ENCODE measurements at regions not wholly inside any gene's neighbourhood (a gene's known extent, or its start where the extent isn't known, plus 50 kb on each side); places are given as distances from the start of the nearest gene placed in this dataset.
"Not testable (repeated sequence)": the region's sequence is repeated elsewhere in the genome, so short reads cannot be mapped to it uniquely, and the experiment has no call there.

DNA sequence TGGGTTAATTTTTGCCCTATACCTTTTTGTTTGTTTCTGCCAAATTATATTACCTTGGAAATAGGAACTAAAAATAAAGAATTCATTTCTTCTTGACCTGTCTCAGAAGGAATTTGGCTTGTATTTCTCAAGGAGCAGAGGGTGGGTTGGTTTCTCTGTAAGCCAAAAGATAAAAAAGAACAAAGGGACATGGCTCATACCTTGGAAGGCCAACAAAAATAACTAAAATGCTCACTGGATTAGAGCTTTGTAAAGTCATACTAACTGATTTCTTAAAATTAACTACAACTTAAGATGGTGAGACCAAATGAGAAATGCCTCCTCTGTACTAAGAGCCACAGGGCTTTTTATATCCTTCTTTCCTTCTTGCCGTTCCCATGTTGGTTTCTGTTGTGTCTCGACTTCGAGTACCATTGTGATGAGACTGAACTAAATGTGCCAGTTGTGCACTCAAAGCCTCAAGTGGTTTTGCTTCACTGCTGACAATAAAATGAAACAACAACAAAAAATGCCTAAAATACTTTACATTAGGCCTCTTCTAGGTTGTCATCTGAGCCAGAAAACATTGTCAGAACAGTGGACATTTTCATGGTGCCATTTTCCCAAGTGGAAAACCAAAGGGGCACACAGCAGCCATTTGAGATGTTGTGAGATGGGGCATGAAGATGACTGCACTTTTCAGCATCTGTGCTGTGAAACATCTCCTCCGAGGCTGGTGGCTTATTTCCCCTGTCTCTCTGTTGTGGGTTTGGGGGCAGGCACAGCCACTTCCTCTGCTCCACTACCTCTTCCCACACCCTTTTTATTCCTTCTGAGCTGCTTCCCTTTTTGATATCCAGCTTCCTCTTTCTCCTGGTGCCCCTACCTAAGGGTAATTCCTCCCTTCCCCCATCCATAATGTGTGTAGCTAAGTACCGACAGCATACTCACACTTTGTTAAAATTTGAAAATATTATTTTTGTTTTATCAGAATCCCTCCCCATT, 51.8 kb upstream of the AGR3 start:
- DNase-seq (ENCODE audit: low read depth in 2 of 2), result no peak

- peak in 1 of 2 experiments; percentile 19 for DNase-seq (ENCODE audit: low read depth in 2 of 2)
These were observed 53.0 kb upstream of the AGR3 start for GRCh38 chr7:16934722-16935340.

DNA sequence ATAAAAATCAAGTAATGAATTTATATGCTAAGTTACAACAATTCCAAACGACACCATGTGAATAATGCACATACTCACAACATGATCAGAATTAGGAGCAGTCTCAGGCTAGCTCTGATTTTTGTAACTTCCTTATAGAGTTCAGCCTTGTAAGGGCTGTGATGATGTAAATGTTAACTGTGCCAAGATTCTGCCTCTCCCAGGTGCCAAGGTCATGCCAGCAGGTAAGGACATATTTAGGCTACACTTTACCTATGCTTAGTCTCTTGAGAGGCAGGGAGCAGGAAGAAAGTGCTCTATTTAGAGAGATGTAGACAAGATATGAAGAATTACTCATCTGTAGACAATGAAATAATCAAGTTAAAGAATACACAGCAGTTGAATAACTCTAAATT, 53.6 kb upstream of the AGR3 start:
- DNase-seq (ENCODE audit: low read depth in 2 of 2), result no peak

GRCh38 chr7:16936626-16937422, 55.0 kb upstream of the AGR3 start:
- DNase-seq (ENCODE audit: low read depth in 2 of 2), result no peak

- no peak for DNase-seq (ENCODE audit: low read depth in 2 of 2)
These were observed 57.4 kb upstream of the AGR3 start for GRCh38 chr7:16939161-16939560.

- DNase-seq (ENCODE audit: low read depth in 2 of 2), result no peak
These were observed 59.0 kb upstream of the AGR3 start for GRCh38 chr7:16940776-16941175.

DNA sequence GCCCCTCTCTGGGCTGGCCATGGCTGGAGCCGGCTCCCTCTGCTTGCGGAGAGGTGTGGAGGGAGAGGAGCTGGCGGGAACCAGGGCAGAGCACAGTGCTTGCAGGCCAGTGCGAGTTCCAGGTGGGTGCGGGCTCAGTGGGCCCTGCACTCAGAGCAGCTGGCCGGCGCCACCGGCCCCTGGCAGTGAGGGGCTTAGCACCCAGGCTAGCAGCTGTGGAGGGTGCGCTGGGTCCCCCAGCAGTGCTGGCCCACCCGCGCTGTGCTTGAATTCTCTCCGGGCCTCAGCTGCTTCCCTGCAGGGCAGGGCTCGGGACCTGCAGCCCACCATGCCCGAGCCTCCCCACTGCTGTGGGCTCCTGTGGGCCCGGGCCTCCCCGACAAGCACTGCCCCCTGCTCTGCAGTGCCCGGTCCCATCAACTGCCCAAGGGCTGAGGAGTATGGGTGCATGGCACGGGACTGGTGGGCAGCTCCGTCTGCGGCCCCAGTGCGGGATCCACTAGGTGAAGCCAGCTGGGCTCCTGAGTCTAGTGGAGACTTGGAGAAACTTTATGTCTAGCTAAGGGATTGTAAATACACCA, 61.2 kb upstream of the AGR3 start:
- DNase-seq (ENCODE audit: low read depth in 2 of 2), result no peak

DNA sequence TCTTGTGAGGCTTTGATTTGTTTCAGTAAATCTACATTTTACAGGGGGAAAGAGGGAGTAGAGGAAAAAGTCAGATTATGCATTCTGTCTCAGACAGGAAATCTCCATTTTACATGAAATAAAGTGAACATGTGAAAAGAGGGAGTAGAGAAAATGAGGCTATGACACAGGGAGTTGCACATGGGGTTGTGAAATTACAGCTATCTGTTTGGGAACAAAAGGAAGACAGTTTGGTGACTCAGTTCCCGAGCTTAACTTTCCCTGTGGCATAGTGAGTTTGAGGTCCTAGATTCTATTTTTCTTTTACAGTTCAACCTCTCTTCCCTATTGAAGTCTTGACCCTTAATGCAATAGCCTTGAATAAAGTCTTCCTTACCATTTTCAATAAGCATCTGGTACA, 63.2 kb upstream of the AGR3 start:
- no peak for DNase-seq (ENCODE audit: low read depth in 2 of 2)

GRCh38 chr7:16945372-16945771, 63.6 kb upstream of the AGR3 start:
- DNase-seq (ENCODE audit: low read depth in 2 of 2), result no peak

GRCh38 chr7:16948110-16948509, 66.3 kb upstream of the AGR3 start:
- not testable (repeated sequence) for DNase-seq (ENCODE audit: low read depth in 2 of 2)

DNA sequence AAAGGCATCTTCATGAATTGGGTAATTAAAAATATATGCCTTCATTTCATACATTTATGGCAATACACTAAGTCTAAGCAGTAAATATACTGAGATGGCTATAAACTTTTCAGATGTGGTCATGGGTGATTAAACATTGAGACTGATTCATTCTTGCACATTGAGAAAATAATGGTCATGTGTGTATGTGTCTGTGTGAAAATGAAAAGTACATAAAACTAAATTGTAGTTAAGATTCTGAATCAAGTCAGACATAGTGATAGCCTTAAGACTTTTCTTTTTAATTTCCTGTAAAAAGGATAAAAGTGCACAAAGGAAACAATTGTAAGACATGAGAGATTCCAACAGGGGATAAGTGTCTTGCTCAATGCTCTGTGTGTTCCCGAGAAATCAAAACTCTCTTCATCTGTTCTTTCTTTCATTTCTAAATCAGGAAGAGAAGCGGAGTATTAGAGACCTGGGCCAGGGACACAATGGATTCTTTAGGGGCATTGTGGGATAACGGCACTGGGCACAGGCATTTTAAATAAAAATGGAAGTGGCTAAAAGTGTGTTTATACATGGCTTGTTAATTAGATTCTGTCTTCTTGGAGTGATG, 69.8 kb upstream of the AGR3 start:
- no peak for DNase-seq (ENCODE audit: low read depth in 2 of 2)

DNA sequence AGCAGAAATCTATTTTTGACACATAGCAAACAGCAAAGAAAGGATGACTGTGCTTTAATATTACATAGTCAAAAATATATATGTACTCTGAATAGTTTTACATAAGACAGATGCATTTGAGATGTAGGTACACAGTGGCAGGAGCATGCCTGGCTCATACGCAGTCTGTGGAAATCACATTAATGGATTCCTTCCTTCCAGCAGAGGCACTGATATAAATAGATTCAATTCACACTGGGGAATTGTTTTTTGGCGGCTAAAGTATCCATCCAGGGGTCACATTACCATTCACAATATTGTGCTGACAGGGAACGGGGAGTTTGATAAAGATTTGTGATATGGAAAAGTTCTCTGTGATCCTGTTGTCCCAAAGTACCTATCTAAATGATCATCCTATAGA, 72.5 kb upstream of the AGR3 start:
- no peak for DNase-seq (ENCODE audit: low read depth in 2 of 2)

DNA sequence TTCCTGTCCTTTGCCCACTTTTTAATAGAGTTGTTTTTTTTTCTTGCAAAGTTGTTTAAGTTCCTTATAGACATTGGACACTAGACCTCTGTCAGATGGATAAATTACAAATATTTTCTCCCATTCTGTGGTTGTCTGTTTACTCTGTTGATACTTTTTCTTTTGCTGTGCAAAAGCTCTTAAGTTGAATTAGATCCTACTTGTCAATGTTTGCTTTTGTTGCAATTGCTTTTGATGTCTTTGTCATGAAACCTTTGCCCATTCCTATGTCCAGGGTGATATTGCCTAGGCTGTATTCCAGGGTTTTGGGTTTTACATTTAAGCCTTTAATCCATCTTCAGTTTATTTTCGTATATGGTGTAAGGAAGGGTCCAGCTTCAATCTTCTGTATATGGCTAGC, 76.9 kb upstream of the AGR3 start:
- no peak for DNase-seq (ENCODE audit: low read depth in 2 of 2)

GRCh38 chr7:16960337-16960965, 78.7 kb upstream of the AGR3 start:
- DNase-seq (ENCODE audit: low read depth in 2 of 2), result no peak

DNA sequence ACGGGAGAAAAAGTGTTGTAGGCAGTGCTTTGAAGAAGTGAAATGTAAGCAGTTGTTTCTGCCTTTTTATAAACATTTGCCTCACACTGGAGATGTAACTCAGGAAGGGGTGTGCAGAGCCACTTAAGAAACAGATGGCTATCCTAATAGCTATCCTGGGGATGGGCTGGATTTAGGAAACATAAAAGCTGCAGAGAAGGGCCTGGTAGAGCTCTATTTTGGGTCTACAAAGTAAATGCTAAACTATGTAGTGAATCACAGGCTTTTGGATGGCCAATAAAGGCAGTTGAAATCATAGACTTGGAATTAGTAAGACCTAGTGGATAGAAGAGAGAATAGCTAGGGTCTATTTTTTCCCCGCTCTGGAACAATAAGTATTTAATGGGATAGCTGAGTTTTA, 79.9 kb upstream of the AGR3 start:
- DNase-seq (ENCODE audit: low read depth in 2 of 2), result peak in 1 of 2 experiments; percentile 6

DNA sequence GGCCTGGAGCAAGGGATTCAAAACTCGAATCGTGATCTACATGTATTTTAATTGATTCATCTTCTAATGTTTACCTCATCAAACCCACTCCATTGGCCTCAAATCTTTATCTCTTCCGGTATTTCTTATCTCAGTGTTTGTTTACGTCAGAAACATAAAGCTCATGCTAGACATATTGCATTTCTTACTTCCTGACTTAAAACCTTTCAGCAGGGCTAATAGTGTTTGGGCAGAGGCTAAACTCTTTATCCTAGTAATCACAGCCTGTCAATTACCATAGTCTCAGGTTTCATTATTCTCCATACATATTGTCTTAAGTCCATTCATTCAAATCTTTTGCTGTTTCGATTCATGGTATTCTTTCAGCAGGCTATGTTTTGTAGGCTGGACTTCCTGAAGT, 81.3 kb upstream of the AGR3 start:
- no peak for DNase-seq (ENCODE audit: low read depth in 2 of 2)

DNA sequence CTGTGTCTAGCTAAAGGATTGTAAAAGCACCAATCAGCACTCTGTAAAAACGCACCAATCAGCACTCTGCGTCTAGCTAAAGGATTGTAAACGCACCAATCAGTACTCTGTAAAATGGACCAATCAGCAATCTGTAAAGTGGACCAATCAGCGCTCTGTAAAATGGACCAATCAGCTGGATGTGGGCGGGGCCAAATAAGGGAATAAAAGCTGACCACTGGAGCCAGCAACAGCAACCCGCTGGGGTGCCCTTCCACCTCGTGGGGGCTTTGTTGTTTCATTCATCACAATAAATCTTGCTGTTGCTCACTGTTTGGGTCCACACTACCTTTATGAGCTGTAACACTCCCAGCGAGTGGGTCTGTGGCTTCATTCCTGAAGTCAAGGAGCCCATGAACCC, 83.9 kb upstream of the AGR3 start:
- DNase-seq (ENCODE audit: low read depth in 2 of 2), result not testable (repeated sequence)

GRCh38 chr7:16967300-16967811, 85.6 kb upstream of the AGR3 start:
- peak; percentile 67 to 79 for DNase-seq (ENCODE audit: low read depth in 2 of 2)

- no peak for DNase-seq (ENCODE audit: low read depth in 2 of 2)
These were observed 89.1 kb upstream of the AGR3 start for GRCh38 chr7:16970732-16971482.

- DNase-seq (ENCODE audit: low read depth in 2 of 2), result no peak
These were observed 93.9 kb upstream of the AGR3 start for GRCh38 chr7:16975712-16976111.

Measured in fibroblast of skin of left biceps (primary cell).